Stimulated activated CD8-positive, alpha-beta memory T cell treated with anti-CD3 and anti-CD28 coated beads, Interleukin-7, amount 100 ng/mL, for 4 hours (primary cell): ENCODE measurements at regions not wholly inside any gene's neighbourhood (a gene's known extent, or its start where the extent isn't known, plus 50 kb on each side); places are given as distances from the start of the nearest gene placed in this dataset.

Experiments
- DNase-seq, 2 donors: peaks; one replicate each; pipeline ENCODE4 v3.0.0-alpha.2; 2020; ENCODE audit warnings: low read depth in 2 of 2

GRCh38 chr7:45235905-45236304 lies 78.3 kb downstream of the RAMP3 start:
- no peak for DNase-seq

- no peak for DNase-seq
These were observed 79.1 kb downstream of the RAMP3 start for GRCh38 chr7:45236666-45237065.

- no peak for DNase-seq
These were observed 80.3 kb downstream of the RAMP3 start for GRCh38 chr7:45237788-45238461.

GRCh38 chr7:45238806-45239205 lies 81.2 kb downstream of the RAMP3 start:
- no peak for DNase-seq

GRCh38 chr7:45239486-45239885 lies 81.9 kb downstream of the RAMP3 start:
- DNase-seq: no peak

GRCh38 chr7:45240273-45240771 lies 82.7 kb downstream of the RAMP3 start:
- DNase-seq: no peak

- DNase-seq: no peak
These were observed 83.3 kb downstream of the RAMP3 start for GRCh38 chr7:45240926-45241325.

GRCh38 chr7:45241339-45242109 lies 83.9 kb downstream of the RAMP3 start:
- no peak for DNase-seq

- DNase-seq: no peak
These were observed 84.7 kb downstream of the RAMP3 start for GRCh38 chr7:45242261-45242660.

- no peak for DNase-seq
These were observed 85.1 kb downstream of the RAMP3 start for GRCh38 chr7:45242698-45243097.

GRCh38 chr7:45244981-45245380 lies 87.4 kb downstream of the RAMP3 start:
- no peak for DNase-seq

- no peak for DNase-seq
These were observed 88.7 kb downstream of the RAMP3 start for GRCh38 chr7:45246339-45246738.

GRCh38 chr7:45252248-45252647 lies 94.7 kb downstream of the RAMP3 start:
- no peak for DNase-seq

- DNase-seq: no peak
These were observed 95.3 kb downstream of the RAMP3 start for GRCh38 chr7:45252857-45253256.

- DNase-seq: no peak
These were observed 95.8 kb downstream of the RAMP3 start for GRCh38 chr7:45253368-45253767.

- DNase-seq: no peak
These were observed 97.6 kb downstream of the RAMP3 start for GRCh38 chr7:45255187-45255586.

GRCh38 chr7:45256309-45256708 lies 98.7 kb downstream of the RAMP3 start:
- no peak for DNase-seq

- DNase-seq: no peak
These were observed 99.2 kb downstream of the RAMP3 start for GRCh38 chr7:45256775-45257174.

GRCh38 chr7:45257284-45257683 lies 99.7 kb downstream of the RAMP3 start:
- DNase-seq: no peak

GRCh38 chr7:45258533-45259226 lies 101.1 kb downstream of the RAMP3 start:
- DNase-seq: no peak

GRCh38 chr7:45259227-45259596 lies 101.6 kb downstream of the RAMP3 start:
- no peak for DNase-seq

GRCh38 chr7:45259966-45260646 lies 102.5 kb downstream of the RAMP3 start:
- peak; percentile 8 to 28 for DNase-seq
